DND-41 (cell line): ENCODE measurements at regions not wholly inside any gene's neighbourhood (a gene's known extent, or its start where the extent isn't known, plus 50 kb on each side); places are given as distances from the start of the nearest gene placed in this dataset.

ENCODE experiments used
- ATAC-seq: fragments of 200-7000 bp; cut with Tn5 transposase; 3 replicates; pipeline ENCODE4 v1.9.1; 2021; ENCODE audit warnings: low read depth; ENCODE audit not compliant: insufficient read depth
- DNase-seq: peaks from one replicate; pipeline ENCODE4 v3.0.0-alpha.2; 2020
- H2AFZ ChIP-seq: 2 replicates; pipeline ENCODE4 v1.6.0; 2012; ENCODE audit warnings: low read depth, low read length
- H3K27ac ChIP-seq: 2 replicates; pipeline ENCODE4 v1.5.1; 2012; ENCODE audit warnings: low read length, inconsistent platforms
- H3K27me3 ChIP-seq: fragments of 200-600 bp; sonication (generic); 2 replicates; pipeline ENCODE4 v1.6.0; 2012; ENCODE audit warnings: low read length, mild to moderate bottlenecking, inconsistent platforms; ENCODE audit not compliant: insufficient read depth, poor library complexity
- H3K36me3 ChIP-seq: 2 replicates; pipeline ENCODE4 v1.5.1; 2012; ENCODE audit warnings: low read length, inconsistent platforms; ENCODE audit not compliant: insufficient read depth
- H3K4me1 ChIP-seq: 2 replicates; pipeline ENCODE4 v1.5.1; 2012; ENCODE audit warnings: mild to moderate bottlenecking, low read length; ENCODE audit not compliant: insufficient read depth
- H3K4me2 ChIP-seq: 2 replicates; pipeline ENCODE4 v1.6.0; 2012; ENCODE audit warnings: mild to moderate bottlenecking, moderate library complexity, low read length, inconsistent platforms; ENCODE audit not compliant: insufficient read depth
- H3K4me3 ChIP-seq, 2 experiments: fragments of 200-600 bp in 1 of 2; shearing (Covaris generic) in 1 of 2; 2 replicates each; pipeline ENCODE4 v1.5.1; 2012 to 2016; ENCODE audit warnings: inconsistent platforms in 2 of 2, low read length in 2 of 2, mild to moderate bottlenecking in 2 of 2, low read depth in 1 of 2, moderate library complexity in 1 of 2
- H3K79me2 ChIP-seq: 2 replicates; pipeline ENCODE4 v1.6.0; 2012; ENCODE audit warnings: low read length, inconsistent platforms; ENCODE audit not compliant: insufficient read depth
- H3K9ac ChIP-seq: 2 replicates; pipeline ENCODE4 v1.6.0; 2012; ENCODE audit warnings: low read depth, mild to moderate bottlenecking, inconsistent platforms, low read length, moderate library complexity
- H3K9me3 ChIP-seq: 2 replicates; pipeline ENCODE4 v1.5.1; 2012; ENCODE audit warnings: low read length, moderate library complexity, mild to moderate bottlenecking, inconsistent platforms; ENCODE audit not compliant: insufficient read depth, severe bottlenecking
- H4K20me1 ChIP-seq: 2 replicates; pipeline ENCODE4 v1.6.0; 2012; ENCODE audit warnings: low read length; ENCODE audit not compliant: insufficient read depth
- EZH2 ChIP-seq: IDR thresholded peaks from 3 replicates; pipeline ENCODE4 v1.6.1; 2012; ENCODE audit warnings: borderline replicate concordance, low read depth, mild to moderate bottlenecking, moderate library complexity, low read length, inconsistent platforms; ENCODE audit not compliant: severe bottlenecking
- TF ChIP-seq, protein P1 (sequence below): IDR thresholded peaks from 2 replicates; pipeline ENCODE4 v1.5.1; 2012; ENCODE audit warnings: borderline replicate concordance, low read length, moderate library complexity, mild to moderate bottlenecking; ENCODE audit not compliant: poor library complexity, severe bottlenecking; ENCODE audit errors: extremely low read depth

DNA sequence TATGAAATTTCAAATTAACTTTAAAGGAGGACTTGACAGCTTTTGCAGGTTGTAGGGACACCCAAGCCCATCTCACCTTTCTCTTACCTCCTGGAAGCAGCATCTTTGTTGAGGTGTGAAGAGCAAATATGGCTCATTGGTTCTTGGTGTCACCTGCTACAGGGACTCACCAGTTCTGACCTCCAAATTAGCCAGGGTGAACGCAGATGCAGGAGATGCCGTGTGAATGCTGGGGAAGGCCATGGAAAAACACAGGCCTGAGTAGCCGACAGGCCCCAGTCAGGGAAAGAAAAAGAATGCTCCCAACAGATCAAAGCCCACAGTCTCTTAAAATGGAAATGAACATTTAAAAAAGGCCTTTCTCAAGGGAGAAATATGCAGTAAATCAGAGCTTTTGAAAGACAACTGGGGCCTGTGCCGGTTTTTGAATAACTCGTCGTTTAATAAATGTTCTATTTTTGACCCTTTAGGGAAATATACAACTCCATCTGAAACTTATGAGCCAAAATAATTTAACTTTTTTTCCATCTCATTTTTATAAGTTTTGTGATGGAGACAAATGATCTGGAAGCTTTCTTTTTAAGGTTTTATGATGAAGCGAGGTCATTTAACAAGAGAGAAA is 167.5 kb downstream of the CD83 start:
- TF ChIP-seq, protein P1, sequence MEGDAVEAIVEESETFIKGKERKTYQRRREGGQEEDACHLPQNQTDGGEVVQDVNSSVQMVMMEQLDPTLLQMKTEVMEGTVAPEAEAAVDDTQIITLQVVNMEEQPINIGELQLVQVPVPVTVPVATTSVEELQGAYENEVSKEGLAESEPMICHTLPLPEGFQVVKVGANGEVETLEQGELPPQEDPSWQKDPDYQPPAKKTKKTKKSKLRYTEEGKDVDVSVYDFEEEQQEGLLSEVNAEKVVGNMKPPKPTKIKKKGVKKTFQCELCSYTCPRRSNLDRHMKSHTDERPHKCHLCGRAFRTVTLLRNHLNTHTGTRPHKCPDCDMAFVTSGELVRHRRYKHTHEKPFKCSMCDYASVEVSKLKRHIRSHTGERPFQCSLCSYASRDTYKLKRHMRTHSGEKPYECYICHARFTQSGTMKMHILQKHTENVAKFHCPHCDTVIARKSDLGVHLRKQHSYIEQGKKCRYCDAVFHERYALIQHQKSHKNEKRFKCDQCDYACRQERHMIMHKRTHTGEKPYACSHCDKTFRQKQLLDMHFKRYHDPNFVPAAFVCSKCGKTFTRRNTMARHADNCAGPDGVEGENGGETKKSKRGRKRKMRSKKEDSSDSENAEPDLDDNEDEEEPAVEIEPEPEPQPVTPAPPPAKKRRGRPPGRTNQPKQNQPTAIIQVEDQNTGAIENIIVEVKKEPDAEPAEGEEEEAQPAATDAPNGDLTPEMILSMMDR = no peak
- no peak for TF ChIP-seq EZH2

DNA sequence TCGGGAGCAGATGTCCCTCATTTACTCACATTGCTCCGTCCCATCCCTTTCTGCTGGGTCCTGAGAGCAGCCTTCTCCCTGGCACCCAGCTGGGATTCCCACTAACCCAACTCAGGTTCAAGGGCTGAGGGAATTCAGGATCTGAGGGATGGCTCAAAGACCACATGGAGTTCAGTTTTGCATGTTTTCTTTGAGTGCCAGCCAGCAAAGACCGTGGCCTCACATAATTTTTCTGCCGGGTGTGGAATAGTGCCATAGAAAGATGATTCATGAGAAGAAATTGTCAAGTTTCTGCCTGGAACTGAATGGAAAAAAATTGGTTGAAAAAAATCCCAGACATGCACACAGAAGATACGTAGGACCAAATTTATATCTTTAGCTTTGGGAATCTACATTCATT is 168.6 kb downstream of the CD83 start:
- Histone ChIP-seq H4K20me1 (no peaks in the 10 kb centered on the region), H3K9ac (no peak overlapping the region), H3K27me3 (no peaks in the 10 kb centered on the region), H2AFZ (no peak overlapping the region), H3K79me2 (no peaks in the 10 kb centered on the region), H3K4me3 (no peak overlapping the region), H3K36me3 (no peaks in the 10 kb centered on the region), H3K27ac (no peak overlapping the region), H3K9me3 (no peaks in the 10 kb centered on the region), H3K4me1 (peaks cover 16% of the 10 kb centered on the region), H3K4me2 (no peak overlapping the region)
- no peak for ATAC-seq
- no peak for DNase-seq
- no peak for TF ChIP-seq EZH2
- TF ChIP-seq, protein P1 = no peak

More for the DNA sequence above, 167.5 kb downstream of the CD83 start:
- ATAC-seq (no peak), DNase-seq (no peak)
- H3K4me2 ChIP-seq = no peak overlapping the region
- peaks cover 3% of the 10 kb centered on the region for H3K9me3 ChIP-seq
- peaks cover 5% of the 10 kb centered on the region for H3K4me1 ChIP-seq
- no peaks in the 10 kb centered on the region for H3K27me3 ChIP-seq
- H4K20me1 ChIP-seq = no peaks in the 10 kb centered on the region
- no peak overlapping the region for H3K4me3 ChIP-seq
- no peak overlapping the region for H3K27ac ChIP-seq
- H3K36me3 ChIP-seq = no peaks in the 10 kb centered on the region
- H3K9ac ChIP-seq = no peak overlapping the region
- H3K79me2 ChIP-seq = no peaks in the 10 kb centered on the region
- no peak overlapping the region for H2AFZ ChIP-seq

DNA sequence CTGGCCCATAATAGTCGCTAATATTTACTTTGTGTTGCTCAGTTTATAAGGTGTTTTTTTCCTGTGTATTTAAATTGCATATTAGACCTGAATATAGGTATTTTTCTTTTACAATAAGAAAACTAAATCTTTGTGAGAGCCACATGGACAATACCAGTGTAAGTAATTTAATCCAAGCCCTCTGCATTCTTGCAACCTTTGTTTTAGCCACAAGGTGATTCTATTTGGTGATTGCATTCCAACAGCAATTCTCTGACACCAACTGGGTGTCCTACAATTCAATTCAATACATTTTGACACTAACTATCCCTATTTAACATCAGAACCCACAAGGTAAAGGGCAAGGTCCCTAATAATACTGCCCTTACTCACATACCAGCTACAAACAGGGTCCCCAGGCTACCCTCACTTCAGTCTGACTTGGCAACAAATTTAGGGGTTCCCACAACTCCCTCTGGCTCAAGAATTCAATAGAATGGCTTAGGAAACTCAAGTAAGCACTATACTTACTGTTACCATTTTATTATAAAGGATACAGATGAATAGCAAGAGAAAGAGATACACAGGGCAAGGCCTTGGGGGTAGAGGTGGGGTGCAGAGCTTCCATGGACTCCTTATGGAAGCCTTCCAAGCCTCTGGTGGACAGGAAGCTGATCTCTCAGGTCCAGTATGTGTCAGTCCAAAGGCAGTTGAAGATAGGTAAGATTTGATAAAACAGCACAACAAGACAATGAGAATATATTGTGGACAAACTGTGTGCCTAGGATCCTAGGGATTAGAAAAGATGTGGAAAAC is 169.3 kb downstream of the CD83 start:
- Histone ChIP-seq H3K27me3 (no peaks in the 10 kb centered on the region), H2AFZ (no peak overlapping the region), H3K9me3 (no peaks in the 10 kb centered on the region), H3K9ac (no peak overlapping the region), H3K79me2 (no peaks in the 10 kb centered on the region), H4K20me1 (no peaks in the 10 kb centered on the region), H3K4me3 (no peak overlapping the region), H3K36me3 (no peaks in the 10 kb centered on the region), H3K4me2 (no peak overlapping the region), H3K4me1 (peaks cover 16% of the 10 kb centered on the region), H3K27ac (no peak overlapping the region)
- ATAC-seq (no peak), DNase-seq (no peak)
- TF ChIP-seq, protein P1 = no peak
- no peak for TF ChIP-seq EZH2
